Stimulated activated naive B cell treated with anti-CD40 and anti-IgM and Interleukin-4, amounts not matched to agents 10 μg/mL and 1 μg/mL and 100 μg/mL, for 72 hours (primary cell): ENCODE measurements at regions not wholly inside any gene's neighbourhood (a gene's known extent, or its start where the extent isn't known, plus 50 kb on each side); places are given as distances from the start of the nearest gene placed in this dataset.

Source experiments
- ATAC-seq, 2 donors: fragments of 150-1000 bp; cut with Tn5 transposase; replicated peaks; 2 replicates each; pipeline ENCODE4 v1.10.0; 2021; ENCODE audit warnings: moderate library complexity in 1 of 2
- DNase-seq: peaks from one replicate; pipeline ENCODE4 v3.0.0; 2021
- H3K27ac Mint-ChIP-seq: one replicate; pipeline ENCODE4 v1.8.0; 2022; ENCODE audit warnings: mild to moderate bottlenecking, mixed read lengths
- H3K27me3 Mint-ChIP-seq, 2 donors: one replicate each; pipeline ENCODE4 v1.8.0; 2022; ENCODE audit warnings: mixed read lengths in 2 of 2
- H3K36me3 Mint-ChIP-seq, 2 donors: one replicate each; pipeline ENCODE4 v1.8.0; 2022; ENCODE audit warnings: mixed read lengths in 2 of 2, mild to moderate bottlenecking in 1 of 2
- H3K4me1 Mint-ChIP-seq, 2 donors: one replicate each; pipeline ENCODE4 v1.8.0; 2022; ENCODE audit warnings: mixed read lengths in 2 of 2, mild to moderate bottlenecking in 1 of 2
- H3K4me3 Mint-ChIP-seq, 2 donors: one replicate each; pipeline ENCODE4 v1.8.0; 2022; ENCODE audit warnings: mild to moderate bottlenecking in 2 of 2, mixed read lengths in 2 of 2, moderate library complexity in 1 of 2
- H3K9me3 Mint-ChIP-seq, 2 donors: one replicate each; pipeline ENCODE4 v1.8.0; 2022; ENCODE audit warnings: mixed read lengths in 2 of 2, mild to moderate bottlenecking in 1 of 2

- ATAC-seq, result no peak
- Mint-ChIP-seq H3K4me1 (peaks cover 1 to 16% of the 10 kb centered on the region in 2 donors), H3K27ac (no peak overlapping the region), H3K27me3 (no peaks in the 10 kb centered on the region), H3K4me3 (no peak overlapping the region), H3K9me3 (no peaks in the 10 kb centered on the region), H3K36me3 (no peaks in the 10 kb centered on the region)
- DNase-seq, result no peak
Measured at GRCh38 chr4:176843710-176844109, 51.0 kb upstream of the VEGFC start.

GRCh38 chr4:176844448-176844847, 51.7 kb upstream of the VEGFC start:
- H3K36me3 Mint-ChIP-seq, result no peaks in the 10 kb centered on the region
- DNase-seq (no peak), ATAC-seq (no peak)
- H3K4me3 Mint-ChIP-seq, result no peak overlapping the region
- peaks cover 1 to 14% of the 10 kb centered on the region in 2 donors for H3K4me1 Mint-ChIP-seq
- H3K27me3 Mint-ChIP-seq, result no peaks in the 10 kb centered on the region
- no peak overlapping the region for H3K27ac Mint-ChIP-seq
- no peaks in the 10 kb centered on the region for H3K9me3 Mint-ChIP-seq

- no peak for ATAC-seq
Measured at GRCh38 chr4:176845636-176846035, 52.9 kb upstream of the VEGFC start.

GRCh38 chr4:176849076-176849475, 56.4 kb upstream of the VEGFC start:
- no peaks in the 10 kb centered on the region for H3K4me1 Mint-ChIP-seq
- H3K9me3 Mint-ChIP-seq, result no peaks in the 10 kb centered on the region
- H3K36me3 Mint-ChIP-seq, result no peaks in the 10 kb centered on the region
- no peaks in the 10 kb centered on the region for H3K27me3 Mint-ChIP-seq
- no peak overlapping the region for H3K4me3 Mint-ChIP-seq
- ATAC-seq (no peak), DNase-seq (no peak)
- H3K27ac Mint-ChIP-seq, result no peak overlapping the region

More at GRCh38 chr4:176845636-176846035, 52.9 kb upstream of the VEGFC start:
- H3K27ac Mint-ChIP-seq, result no peak overlapping the region
- DNase-seq, result no peak
- H3K27me3 Mint-ChIP-seq, result no peaks in the 10 kb centered on the region
- no peak overlapping the region for H3K4me3 Mint-ChIP-seq
- H3K9me3 Mint-ChIP-seq, result no peaks in the 10 kb centered on the region
- no peaks in the 10 kb centered on the region for H3K36me3 Mint-ChIP-seq
- H3K4me1 Mint-ChIP-seq, result peaks cover 0 to 2% of the 10 kb centered on the region in 2 donors

GRCh38 chr4:176850436-176850835, 57.7 kb upstream of the VEGFC start:
- Mint-ChIP-seq H3K4me1 (no peaks in the 10 kb centered on the region), H3K27me3 (no peaks in the 10 kb centered on the region), H3K27ac (no peak overlapping the region), H3K4me3 (no peak overlapping the region), H3K9me3 (no peaks in the 10 kb centered on the region), H3K36me3 (no peaks in the 10 kb centered on the region)
- ATAC-seq (no peak), DNase-seq (no peak)

DNA sequence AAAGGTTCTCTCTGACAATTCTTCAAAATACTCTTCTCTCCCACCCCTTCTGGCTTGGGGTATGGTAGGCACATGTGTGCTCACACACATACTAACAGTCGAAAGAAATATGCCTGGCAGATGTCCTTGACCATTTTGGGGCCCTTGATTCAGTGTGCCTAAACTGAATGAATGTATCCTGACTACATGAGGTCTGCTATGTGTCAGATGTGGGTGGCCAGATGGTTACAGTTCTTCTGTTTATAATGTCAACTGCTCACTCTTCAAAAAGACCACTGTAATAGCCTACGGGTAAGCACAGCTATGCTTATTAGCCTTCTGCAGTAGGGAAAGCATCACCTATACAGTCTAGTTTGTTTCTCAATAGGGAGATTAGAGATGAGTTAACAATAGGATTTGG, 63.7 kb upstream of the VEGFC start:
- Mint-ChIP-seq H3K4me3 (no peak overlapping the region), H3K27me3 (no peaks in the 10 kb centered on the region), H3K9me3 (no peaks in the 10 kb centered on the region), H3K36me3 (no peaks in the 10 kb centered on the region), H3K27ac (no peak overlapping the region), H3K4me1 (no peaks in the 10 kb centered on the region)
- DNase-seq (no peak), ATAC-seq (no peak)

DNA sequence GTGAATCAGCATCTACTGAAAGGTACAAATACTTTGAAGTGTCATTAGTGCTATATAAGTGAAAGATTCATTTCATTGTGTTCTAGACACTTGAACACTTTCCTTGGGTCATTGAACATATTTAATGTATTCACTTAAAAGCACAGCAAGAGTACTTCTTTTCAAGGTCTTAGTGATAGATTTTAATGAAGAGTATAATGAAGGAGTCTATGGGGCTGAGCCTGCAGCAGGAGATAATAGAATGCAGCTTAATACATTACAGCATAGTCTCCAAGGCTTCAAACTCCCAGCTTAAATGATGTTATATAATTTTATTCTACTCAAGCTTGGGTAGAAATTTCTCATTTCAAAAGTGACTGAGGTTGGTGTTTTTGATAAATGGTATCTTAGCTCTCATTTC, 66.1 kb upstream of the VEGFC start:
- no peaks in the 10 kb centered on the region for H3K27me3 Mint-ChIP-seq
- peaks cover 3 to 7% of the 10 kb centered on the region in 2 donors for H3K9me3 Mint-ChIP-seq
- no peaks in the 10 kb centered on the region for H3K36me3 Mint-ChIP-seq
- no peak overlapping the region for H3K27ac Mint-ChIP-seq
- no peaks in the 10 kb centered on the region for H3K4me1 Mint-ChIP-seq
- ATAC-seq, result no peak
- no peak for DNase-seq
- no peak overlapping the region for H3K4me3 Mint-ChIP-seq

DNA sequence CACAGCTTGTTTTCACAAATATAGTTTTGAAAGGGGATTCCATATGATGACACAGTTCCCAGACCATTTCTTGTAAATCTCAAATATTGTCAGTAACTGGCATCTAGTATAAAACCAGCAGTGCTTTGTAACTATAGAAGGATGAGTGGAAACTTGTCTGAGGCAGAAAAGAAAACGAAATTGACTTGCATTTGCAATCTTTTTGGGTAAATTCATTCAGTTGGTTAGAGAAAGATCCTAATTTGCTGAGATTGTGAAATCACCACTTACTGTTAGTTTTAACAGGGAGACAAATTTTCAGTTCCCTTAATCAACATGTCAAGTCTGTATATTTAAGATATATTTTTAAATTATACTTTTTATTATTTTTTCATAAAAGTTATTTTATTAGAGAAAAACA, 71.5 kb upstream of the VEGFC start:
- H3K36me3 Mint-ChIP-seq, result no peaks in the 10 kb centered on the region
- no peak overlapping the region for H3K27ac Mint-ChIP-seq
- H3K4me3 Mint-ChIP-seq, result no peak overlapping the region

DNA sequence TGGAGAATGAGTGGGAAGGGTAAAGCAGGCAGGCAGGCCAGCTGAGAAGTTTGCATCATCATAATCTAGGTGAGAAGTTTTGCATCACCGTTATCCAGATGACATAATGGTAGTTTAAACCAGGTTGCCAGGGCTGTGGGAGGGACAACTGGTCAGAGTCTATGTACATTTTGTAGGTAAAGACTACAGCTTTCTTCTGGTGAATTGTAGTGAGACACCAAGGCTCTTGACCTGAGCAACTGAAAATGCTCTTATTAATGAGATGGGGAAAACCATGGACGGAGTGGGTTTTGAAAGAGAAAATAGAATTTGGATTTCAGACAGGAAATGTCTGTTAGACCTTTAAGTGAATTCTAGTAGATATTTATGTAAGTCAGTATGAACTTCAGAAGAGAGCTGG, 76.0 kb upstream of the VEGFC start:
- no peak overlapping the region for H3K27ac Mint-ChIP-seq
- H3K27me3 Mint-ChIP-seq, result no peaks in the 10 kb centered on the region
- no peaks in the 10 kb centered on the region for H3K4me1 Mint-ChIP-seq
- peaks cover under 1 to 4% of the 10 kb centered on the region in 2 donors for H3K9me3 Mint-ChIP-seq
- ATAC-seq (no peak), DNase-seq (no peak)
- no peaks in the 10 kb centered on the region for H3K36me3 Mint-ChIP-seq
- H3K4me3 Mint-ChIP-seq, result no peak overlapping the region

More for the DNA sequence above, 71.5 kb upstream of the VEGFC start:
- ATAC-seq (no peak), DNase-seq (no peak)
- Mint-ChIP-seq H3K27me3 (no peaks in the 10 kb centered on the region), H3K9me3 (peaks cover 5 to 7% of the 10 kb centered on the region in 2 donors), H3K4me1 (no peaks in the 10 kb centered on the region)

GRCh38 chr4:176872461-176872860, 79.7 kb upstream of the VEGFC start:
- Mint-ChIP-seq H3K4me3 (no peak overlapping the region), H3K27me3 (no peaks in the 10 kb centered on the region), H3K9me3 (peaks cover 3 to 5% of the 10 kb centered on the region in 2 donors), H3K36me3 (no peaks in the 10 kb centered on the region), H3K4me1 (no peaks in the 10 kb centered on the region), H3K27ac (no peak overlapping the region)
- DNase-seq, result no peak
- no peak for ATAC-seq

GRCh38 chr4:176874721-176875445, 82.2 kb upstream of the VEGFC start:
- Mint-ChIP-seq H3K27me3 (no peaks in the 10 kb centered on the region), H3K27ac (no peak overlapping the region), H3K9me3 (peaks cover 2 to 7% of the 10 kb centered on the region in 2 donors), H3K4me3 (no peak overlapping the region), H3K36me3 (no peaks in the 10 kb centered on the region), H3K4me1 (no peaks in the 10 kb centered on the region)
- ATAC-seq (no peak), DNase-seq (no peak)

- no peaks in the 10 kb centered on the region for H3K36me3 Mint-ChIP-seq
- H3K4me3 Mint-ChIP-seq, result no peak overlapping the region
- H3K27me3 Mint-ChIP-seq, result no peaks in the 10 kb centered on the region
- no peak overlapping the region for H3K27ac Mint-ChIP-seq
- no peaks in the 10 kb centered on the region for H3K4me1 Mint-ChIP-seq
- no peak for DNase-seq
- peaks cover 1 to 7% of the 10 kb centered on the region in 2 donors for H3K9me3 Mint-ChIP-seq
- no peak for ATAC-seq
Measured at GRCh38 chr4:176875446-176875930, 82.8 kb upstream of the VEGFC start.

- H3K36me3 Mint-ChIP-seq, result no peaks in the 10 kb centered on the region
- no peak for DNase-seq
- no peaks in the 10 kb centered on the region for H3K4me1 Mint-ChIP-seq
- ATAC-seq, result no peak
- H3K9me3 Mint-ChIP-seq, result peaks cover 1 to 7% of the 10 kb centered on the region in 2 donors
- H3K27ac Mint-ChIP-seq, result no peak overlapping the region
- no peak overlapping the region for H3K4me3 Mint-ChIP-seq
- no peaks in the 10 kb centered on the region for H3K27me3 Mint-ChIP-seq
Measured at GRCh38 chr4:176879380-176880116, 86.8 kb upstream of the VEGFC start.

- DNase-seq (no peak), ATAC-seq (no peak)
- H3K4me1 Mint-ChIP-seq, result no peaks in the 10 kb centered on the region
- H3K9me3 Mint-ChIP-seq, result peaks cover 1 to 3% of the 10 kb centered on the region in 2 donors
- H3K27me3 Mint-ChIP-seq, result no peaks in the 10 kb centered on the region
- no peaks in the 10 kb centered on the region for H3K36me3 Mint-ChIP-seq
- no peak overlapping the region for H3K4me3 Mint-ChIP-seq
- no peak overlapping the region for H3K27ac Mint-ChIP-seq
Measured at GRCh38 chr4:176882206-176882605, 89.5 kb upstream of the VEGFC start.

DNA sequence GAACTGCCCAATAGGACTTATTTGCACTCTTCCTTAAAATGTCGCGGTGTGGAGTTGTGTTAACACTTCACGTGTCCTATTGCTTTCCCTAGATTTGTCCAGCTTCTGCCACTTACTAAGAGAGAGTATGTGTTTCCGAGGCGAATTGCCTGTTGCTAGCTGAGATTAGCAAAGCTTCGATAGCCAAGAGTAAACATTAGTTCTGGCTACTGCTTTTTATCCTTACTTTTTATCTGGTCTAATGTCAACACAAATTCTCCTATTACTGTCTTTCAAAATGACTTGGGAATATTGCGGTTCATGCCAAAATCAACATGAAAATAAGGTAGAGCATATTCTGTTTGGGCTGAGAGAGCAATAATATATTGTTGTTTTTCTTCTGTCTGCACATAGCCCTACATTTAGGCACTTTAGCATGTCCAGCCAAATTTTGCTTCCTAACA, 90.4 kb upstream of the VEGFC start:
- Mint-ChIP-seq H3K4me3 (no peak overlapping the region), H3K27ac (no peak overlapping the region), H3K36me3 (no peaks in the 10 kb centered on the region), H3K27me3 (no peaks in the 10 kb centered on the region), H3K4me1 (no peaks in the 10 kb centered on the region), H3K9me3 (peaks cover 0 to 1% of the 10 kb centered on the region in 2 donors)
- ATAC-seq (no peak), DNase-seq (no peak)
